ENCODE measurements at regions not wholly inside any gene's neighbourhood (a gene's known extent, or its start where the extent isn't known, plus 50 kb on each side); places are given as distances from the start of the nearest gene placed in this dataset.

DNA sequence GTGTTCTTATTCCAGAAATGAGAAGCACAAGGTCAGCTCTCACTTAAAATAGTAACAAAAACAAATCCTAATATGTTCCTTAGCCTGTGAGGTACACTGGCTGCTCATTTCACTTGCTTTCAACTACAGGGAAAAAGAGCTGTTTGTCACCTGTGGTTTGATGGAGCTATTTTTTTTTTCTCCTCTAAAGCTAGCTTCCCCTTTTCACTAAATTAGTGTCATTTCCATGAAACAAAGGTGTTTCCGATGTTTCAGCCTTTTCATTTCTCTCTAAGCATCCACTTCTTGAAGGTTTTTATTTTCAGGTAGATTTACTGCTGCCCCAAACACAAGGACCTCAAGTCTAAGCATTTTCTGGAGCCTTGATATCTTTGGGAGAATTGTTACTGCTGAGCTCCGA is 148.6 kb downstream of the RBMX2 start:
- no peak for TF ChIP-seq POLR2A (IDR thresholded peaks at IDR 0.05)
- no peak for TF ChIP-seq POLR2AphosphoS5 (IDR thresholded peaks at IDR 0.05)
- TF ChIP-seq CTCF (IDR thresholded peaks at IDR 0.05): no peak
- 73% methylated on average over 2 of the region's 2 CpGs for WGBS

DNA sequence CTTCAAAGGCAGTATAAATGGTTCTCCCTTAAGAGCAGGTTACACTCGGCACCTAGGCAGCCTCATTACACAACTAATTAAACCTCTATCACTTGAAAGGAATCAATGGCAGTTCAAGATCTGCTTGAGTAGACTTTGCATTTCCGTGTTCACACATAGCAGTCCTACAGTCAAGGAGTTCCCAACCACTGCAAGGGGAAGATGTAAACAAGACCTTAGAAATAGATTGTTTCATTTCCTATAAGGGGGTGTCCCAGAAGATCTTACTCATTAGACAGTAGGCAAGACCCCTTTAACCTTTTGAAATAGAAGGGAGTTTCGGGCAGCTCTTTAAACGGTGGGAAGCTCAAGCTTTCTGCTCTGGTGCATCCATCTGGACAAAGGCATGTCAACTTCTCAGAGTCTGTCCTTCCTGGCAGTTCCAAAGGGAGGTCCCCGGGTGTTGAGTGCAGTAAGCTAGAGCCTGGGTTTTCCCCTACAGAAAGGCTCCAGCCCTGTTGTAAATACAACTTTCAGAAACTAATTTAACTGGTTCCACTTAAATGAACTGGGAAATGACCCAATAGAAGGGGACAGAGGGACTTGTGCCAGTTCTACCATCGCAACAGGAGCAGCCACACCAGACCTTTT is 150.8 kb downstream of the RBMX2 start:
- Histone ChIP-seq H3K36me3 (no peaks in the 10 kb centered on the region), H3K27ac (no peak overlapping the region), H3K4me1 (replicated peaks) (no peaks in the 10 kb centered on the region), H3K4me3 (no peak overlapping the region), H3K9me3 (no peaks in the 10 kb centered on the region), H3K27me3 (replicated peaks; ENCODE audit: insufficient read depth) (no peaks in the 10 kb centered on the region)
- TF ChIP-seq CTCF (IDR thresholded peaks at IDR 0.05) (no peak), POLR2AphosphoS5 (IDR thresholded peaks at IDR 0.05) (no peak), POLR2A (IDR thresholded peaks at IDR 0.05) (no peak)
- intact Hi-C loops (cut with DNase I): no loop called here
- DNase-seq (ENCODE audit: low spot score): no peak
- WGBS: 75% methylated on average over 6 of the region's 6 CpGs

More for the DNA sequence above, 148.6 kb downstream of the RBMX2 start:
- Histone ChIP-seq H3K36me3 (no peaks in the 10 kb centered on the region), H3K4me3 (no peak overlapping the region), H3K27ac (no peak overlapping the region), H3K9me3 (no peaks in the 10 kb centered on the region), H3K27me3 (replicated peaks; ENCODE audit: insufficient read depth) (no peaks in the 10 kb centered on the region), H3K4me1 (replicated peaks) (no peaks in the 10 kb centered on the region)
- intact Hi-C loops (cut with DNase I): no loop called here
- DNase-seq (ENCODE audit: low spot score): no peak

GRCh38 chrX:130555341-130555740 is 153.6 kb downstream of the RBMX2 start:
- Histone ChIP-seq H3K9me3 (no peaks in the 10 kb centered on the region), H3K27ac (no peak overlapping the region), H3K27me3 (replicated peaks; ENCODE audit: insufficient read depth) (no peaks in the 10 kb centered on the region), H3K4me1 (replicated peaks) (no peaks in the 10 kb centered on the region), H3K4me3 (no peak overlapping the region), H3K36me3 (no peaks in the 10 kb centered on the region)
- intact Hi-C loops (cut with DNase I): no loop called here
- WGBS: 70% methylated on average over 3 of the region's 3 CpGs
- no peak for DNase-seq (ENCODE audit: low spot score)
- no peak for TF ChIP-seq CTCF (IDR thresholded peaks at IDR 0.05)
- TF ChIP-seq POLR2A (IDR thresholded peaks at IDR 0.05): no peak
- TF ChIP-seq POLR2AphosphoS5 (IDR thresholded peaks at IDR 0.05): no peak

DNA sequence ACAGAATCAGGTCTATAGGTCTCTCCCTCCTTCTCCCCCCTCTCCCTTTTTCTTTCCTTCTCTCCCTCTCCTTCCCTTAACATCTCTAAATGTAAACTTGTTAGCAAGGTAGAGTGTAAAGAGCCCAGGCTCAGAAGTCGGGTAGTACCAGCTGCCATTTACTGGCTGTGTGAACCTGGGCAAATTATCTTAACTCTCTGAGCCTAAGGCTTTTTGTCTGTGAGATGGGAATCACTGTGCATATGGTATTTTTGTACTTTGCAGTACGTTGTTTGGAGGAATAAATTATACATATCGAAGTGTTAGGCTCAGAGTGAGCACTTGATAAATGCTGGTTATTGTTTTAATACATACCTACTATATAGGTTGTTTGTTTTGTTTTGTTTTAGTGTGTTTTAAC is 154.0 kb downstream of the RBMX2 start:
- no peak for DNase-seq (ENCODE audit: low spot score)
- Histone ChIP-seq H3K4me3 (no peak overlapping the region), H3K36me3 (no peaks in the 10 kb centered on the region), H3K4me1 (replicated peaks) (no peaks in the 10 kb centered on the region), H3K9me3 (no peaks in the 10 kb centered on the region), H3K27me3 (replicated peaks; ENCODE audit: insufficient read depth) (no peaks in the 10 kb centered on the region), H3K27ac (no peak overlapping the region)
- TF ChIP-seq POLR2A (IDR thresholded peaks at IDR 0.05) (no peak), POLR2AphosphoS5 (IDR thresholded peaks at IDR 0.05) (no peak), CTCF (IDR thresholded peaks at IDR 0.05) (no peak)
- 41% methylated on average over 3 of the region's 3 CpGs for WGBS
- intact Hi-C loops (cut with DNase I): no loop called here

DNA sequence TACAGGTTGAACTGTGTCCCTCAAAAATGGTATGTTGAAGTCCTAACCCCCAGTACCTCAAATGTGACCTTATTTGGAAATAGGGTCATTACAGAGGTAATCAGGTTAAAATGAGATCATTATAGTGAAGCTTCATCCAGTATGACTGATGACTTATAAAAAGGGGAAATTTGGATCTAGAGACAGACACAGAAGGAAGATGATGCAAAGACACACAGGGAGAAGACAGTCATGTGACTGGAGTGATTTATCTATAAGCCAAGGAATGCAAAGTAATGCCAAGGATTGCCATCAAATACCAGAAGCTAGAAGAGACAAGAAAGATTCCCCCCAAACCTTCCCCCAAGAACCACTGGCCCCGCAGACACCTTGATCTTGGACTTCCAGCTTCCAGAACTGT is 155.2 kb downstream of the RBMX2 start:
- TF ChIP-seq POLR2A (IDR thresholded peaks at IDR 0.05) (no peak), CTCF (IDR thresholded peaks at IDR 0.05) (no peak), POLR2AphosphoS5 (IDR thresholded peaks at IDR 0.05) (no peak)
- H3K27me3 ChIP-seq (replicated peaks; ENCODE audit: insufficient read depth): no peaks in the 10 kb centered on the region
- intact Hi-C loops (cut with DNase I): no loop called here
- no peak overlapping the region for H3K4me3 ChIP-seq
- no peaks in the 10 kb centered on the region for H3K4me1 ChIP-seq (replicated peaks)
- no peak for DNase-seq (ENCODE audit: low spot score)
- no peak overlapping the region for H3K27ac ChIP-seq
- WGBS: 85% methylated on average over 1 of the region's 1 CpG
- H3K9me3 ChIP-seq: no peaks in the 10 kb centered on the region
- H3K36me3 ChIP-seq: no peaks in the 10 kb centered on the region

Data from prostate gland (tissue), 2 donors.